C4-2B (cell line): ENCODE measurements at regions not wholly inside any gene's neighbourhood (a gene's known extent, or its start where the extent isn't known, plus 50 kb on each side); places are given as distances from the start of the nearest gene placed in this dataset.
"Not testable (repeated sequence)": the region's sequence is repeated elsewhere in the genome, so short reads cannot be mapped to it uniquely, and the experiment has no call there.

ENCODE experiments used
- ZFX ChIP-seq: fragments of 450-650 bp; IDR thresholded peaks from 2 replicates; pipeline ENCODE4 v1.6.1; 2017
- TF ChIP-seq, protein P1 (sequence below): fragments of 450-650 bp; conservative IDR thresholded peaks from 2 replicates; pipeline ENCODE4 v1.5.1; 2017; ENCODE audit warnings: mild to moderate bottlenecking

DNA sequence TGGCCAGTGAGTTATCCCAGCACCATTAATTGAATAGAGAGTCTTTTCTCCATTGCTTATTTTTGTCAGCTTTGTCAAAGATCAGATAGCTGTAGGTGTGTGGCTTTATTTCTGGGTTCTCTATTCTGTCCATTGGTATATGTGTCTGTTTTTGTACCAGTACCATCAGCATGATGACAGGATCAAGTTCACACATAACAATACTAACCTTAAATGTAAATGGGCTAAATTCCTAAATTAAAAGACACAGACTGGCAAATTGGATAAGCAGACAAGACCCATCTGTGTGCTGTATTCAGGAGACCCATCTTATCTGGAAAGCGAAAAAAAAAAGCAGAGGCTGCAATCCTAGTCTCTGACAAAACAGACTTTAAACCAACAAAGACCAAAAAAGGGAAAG lies 154.8 kb downstream of the ABHD5 start:
- TF ChIP-seq, protein P1, sequence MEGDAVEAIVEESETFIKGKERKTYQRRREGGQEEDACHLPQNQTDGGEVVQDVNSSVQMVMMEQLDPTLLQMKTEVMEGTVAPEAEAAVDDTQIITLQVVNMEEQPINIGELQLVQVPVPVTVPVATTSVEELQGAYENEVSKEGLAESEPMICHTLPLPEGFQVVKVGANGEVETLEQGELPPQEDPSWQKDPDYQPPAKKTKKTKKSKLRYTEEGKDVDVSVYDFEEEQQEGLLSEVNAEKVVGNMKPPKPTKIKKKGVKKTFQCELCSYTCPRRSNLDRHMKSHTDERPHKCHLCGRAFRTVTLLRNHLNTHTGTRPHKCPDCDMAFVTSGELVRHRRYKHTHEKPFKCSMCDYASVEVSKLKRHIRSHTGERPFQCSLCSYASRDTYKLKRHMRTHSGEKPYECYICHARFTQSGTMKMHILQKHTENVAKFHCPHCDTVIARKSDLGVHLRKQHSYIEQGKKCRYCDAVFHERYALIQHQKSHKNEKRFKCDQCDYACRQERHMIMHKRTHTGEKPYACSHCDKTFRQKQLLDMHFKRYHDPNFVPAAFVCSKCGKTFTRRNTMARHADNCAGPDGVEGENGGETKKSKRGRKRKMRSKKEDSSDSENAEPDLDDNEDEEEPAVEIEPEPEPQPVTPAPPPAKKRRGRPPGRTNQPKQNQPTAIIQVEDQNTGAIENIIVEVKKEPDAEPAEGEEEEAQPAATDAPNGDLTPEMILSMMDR: not testable (repeated sequence)
- not testable (repeated sequence) for TF ChIP-seq ZFX
